GM12892 (cell line): ENCODE measurements at regions not wholly inside any gene's neighbourhood (a gene's known extent, or its start where the extent isn't known, plus 50 kb on each side); places are given as distances from the start of the nearest gene placed in this dataset.

Source experiments
- POLR2A ChIP-seq: IDR thresholded peaks from 2 replicates; pipeline ENCODE4 v1.6.1; 2011; ENCODE audit warnings: low read depth, low read length, control low read depth
- POLR2AphosphoS5 ChIP-seq: IDR thresholded peaks from 2 replicates; pipeline ENCODE4 v1.6.1; 2011; ENCODE audit warnings: low read depth, low read length, control low read depth

DNA sequence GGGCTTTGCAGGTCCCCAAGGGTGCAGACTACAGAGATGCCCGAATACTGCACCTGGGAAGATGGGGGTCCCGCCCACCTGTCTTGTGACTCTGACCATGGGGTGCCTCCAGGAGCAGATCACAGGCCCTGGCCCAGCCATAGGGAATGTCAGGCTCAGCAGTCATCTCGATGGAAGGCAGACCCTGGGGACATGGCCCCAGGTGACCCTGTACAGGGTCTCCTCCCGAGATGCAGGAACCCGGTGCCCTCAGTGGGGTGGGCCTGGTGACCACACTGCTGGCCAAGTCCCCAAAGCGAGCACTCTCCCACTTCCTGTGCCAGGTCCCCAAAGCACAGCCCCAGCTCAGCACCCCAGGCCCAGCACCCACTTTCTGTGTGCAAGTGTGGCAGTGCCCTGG is 903.7 kb upstream of the USP15 start:
- TF ChIP-seq POLR2AphosphoS5, result no peak
- no peak for TF ChIP-seq POLR2A
